ENCODE measurements at regions not wholly inside any gene's neighbourhood (a gene's known extent, or its start where the extent isn't known, plus 50 kb on each side); places are given as distances from the start of the nearest gene placed in this dataset.

DNA sequence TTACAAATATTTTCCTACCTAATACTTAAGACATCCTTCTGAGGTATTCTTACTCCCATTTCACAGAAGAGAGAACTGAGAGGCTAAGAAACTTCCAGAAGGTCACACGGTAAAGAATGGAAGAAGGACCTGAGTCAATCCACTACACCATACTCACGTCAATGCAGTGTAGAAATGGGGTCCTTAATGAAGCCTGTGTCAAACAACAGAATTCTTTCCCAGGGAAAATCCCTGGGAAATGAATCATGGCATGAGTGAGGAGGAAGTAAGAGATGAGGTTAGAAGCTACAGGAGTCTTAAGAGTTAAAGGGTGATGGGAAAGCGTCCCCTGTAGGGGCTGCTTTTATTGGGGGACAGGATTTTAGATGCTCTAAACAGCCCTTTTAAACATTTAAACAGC lies 147.9 kb downstream of the C11orf91 start:
- TF ChIP-seq GATA2 (IDR thresholded peaks at IDR 0.05; ENCODE audit: low read depth, low read length) (no peak), GATA3 (IDR thresholded peaks at IDR 0.05; ENCODE audit: low read depth, low read length) (no peak)
